ENCODE measurements at regions not wholly inside any gene's neighbourhood (a gene's known extent, or its start where the extent isn't known, plus 50 kb on each side); places are given as distances from the start of the nearest gene placed in this dataset.
A peak's percentile ranks its signal among the peaks of the same experiment; 100 is the strongest.
"Not testable (repeated sequence)": the region's sequence is repeated elsewhere in the genome, so short reads cannot be mapped to it uniquely, and the experiment has no call there.

DNA sequence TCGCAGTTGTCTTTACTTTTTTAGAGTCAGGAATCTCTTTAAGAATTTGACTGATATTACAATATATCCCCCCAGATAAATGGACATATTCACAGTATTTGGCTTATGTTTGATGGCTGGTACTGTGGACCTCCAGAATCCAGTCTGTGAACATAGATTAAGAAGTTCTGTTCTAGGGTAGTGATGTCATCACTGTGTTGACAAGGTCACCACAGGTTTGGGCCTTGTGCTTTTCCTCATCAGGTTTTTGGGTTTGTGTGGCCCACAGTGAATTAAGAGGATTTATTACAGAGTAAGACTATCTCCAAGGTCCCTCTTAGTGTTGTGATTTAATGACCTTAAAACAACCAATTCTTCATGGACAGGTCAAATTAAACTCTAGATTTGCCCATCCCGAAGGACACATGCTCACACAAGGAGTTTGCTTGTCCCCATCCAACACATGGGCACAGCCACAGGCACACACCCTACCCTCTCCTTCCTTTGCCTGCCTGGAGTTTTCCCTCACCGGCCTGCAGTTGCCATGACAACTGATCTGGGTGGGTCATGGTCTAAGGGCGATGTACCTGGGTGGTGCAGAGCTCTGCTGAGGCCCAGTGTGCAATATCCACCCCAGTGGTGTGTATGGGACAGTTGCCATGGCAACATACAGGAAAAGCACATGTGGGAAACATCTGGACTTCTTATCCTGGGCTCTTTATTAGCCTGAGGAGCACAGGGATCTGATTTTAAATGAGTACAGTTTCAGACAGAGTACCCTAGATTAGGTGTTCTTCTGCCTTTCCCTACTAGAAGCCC, 98.6 kb downstream of the NAV1 start:
- DNase-seq: no peak

DNA sequence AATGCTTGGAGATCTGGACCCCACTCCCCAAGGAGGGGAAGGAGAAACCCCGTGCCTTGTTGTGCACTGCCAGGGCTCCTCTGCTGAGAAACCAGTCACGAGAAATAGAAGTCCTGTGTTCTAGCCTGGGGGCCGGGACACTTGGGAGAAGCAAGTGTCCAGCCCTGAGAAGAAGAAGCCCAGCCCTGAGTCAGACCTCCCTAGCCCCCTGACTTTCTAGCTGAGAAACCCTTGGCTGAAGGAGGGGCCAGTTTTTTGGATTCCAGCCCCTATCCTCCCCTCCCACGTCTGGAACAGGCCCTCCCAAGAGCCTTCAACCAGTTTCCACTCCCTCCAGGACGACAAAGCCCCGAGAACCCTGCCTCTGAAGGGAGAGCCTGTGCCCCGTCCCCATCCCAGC, 100.5 kb downstream of the NAV1 start:
- DNase-seq: no peak

DNA sequence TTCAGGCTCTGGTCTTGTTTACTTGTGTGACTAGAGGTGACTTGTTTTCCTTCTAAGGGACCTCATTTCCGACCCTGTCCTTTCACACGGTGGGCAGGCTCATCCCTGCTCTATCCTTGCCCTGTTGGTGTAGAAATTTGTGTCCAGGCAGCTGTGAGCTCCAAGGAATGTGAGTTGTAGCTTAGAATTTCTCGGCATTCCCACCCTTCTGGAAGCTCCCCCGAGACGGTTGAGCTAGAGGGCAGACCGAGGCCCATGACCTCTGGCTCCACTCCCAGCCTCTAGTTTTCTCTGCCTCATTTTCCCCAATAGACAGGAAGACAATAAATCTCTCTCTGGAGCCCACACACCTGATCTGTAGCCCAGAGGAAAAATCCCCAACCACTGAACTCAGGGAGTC, 100.9 kb downstream of the NAV1 start:
- no peak for DNase-seq

DNA sequence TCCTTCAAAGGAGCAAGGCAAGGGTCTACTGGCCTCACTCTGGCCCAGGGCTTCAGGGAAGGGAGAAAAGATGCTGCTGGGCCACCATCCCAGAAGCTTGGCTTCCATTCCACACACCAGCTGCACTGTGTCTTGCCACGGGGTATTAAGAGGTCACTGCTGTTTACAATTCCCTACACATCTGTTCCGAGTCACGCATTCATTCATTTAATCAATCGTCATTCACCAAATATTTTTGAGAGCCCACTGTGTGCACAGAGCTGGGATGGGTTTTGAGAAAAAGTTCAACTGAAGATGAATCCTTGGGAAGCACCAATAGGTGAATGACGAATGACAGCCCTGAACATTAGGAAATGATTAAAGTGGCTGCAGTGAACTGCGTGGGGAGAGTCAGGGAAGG, 101.7 kb downstream of the NAV1 start:
- DNase-seq: peak; percentile 80 to 81

DNA sequence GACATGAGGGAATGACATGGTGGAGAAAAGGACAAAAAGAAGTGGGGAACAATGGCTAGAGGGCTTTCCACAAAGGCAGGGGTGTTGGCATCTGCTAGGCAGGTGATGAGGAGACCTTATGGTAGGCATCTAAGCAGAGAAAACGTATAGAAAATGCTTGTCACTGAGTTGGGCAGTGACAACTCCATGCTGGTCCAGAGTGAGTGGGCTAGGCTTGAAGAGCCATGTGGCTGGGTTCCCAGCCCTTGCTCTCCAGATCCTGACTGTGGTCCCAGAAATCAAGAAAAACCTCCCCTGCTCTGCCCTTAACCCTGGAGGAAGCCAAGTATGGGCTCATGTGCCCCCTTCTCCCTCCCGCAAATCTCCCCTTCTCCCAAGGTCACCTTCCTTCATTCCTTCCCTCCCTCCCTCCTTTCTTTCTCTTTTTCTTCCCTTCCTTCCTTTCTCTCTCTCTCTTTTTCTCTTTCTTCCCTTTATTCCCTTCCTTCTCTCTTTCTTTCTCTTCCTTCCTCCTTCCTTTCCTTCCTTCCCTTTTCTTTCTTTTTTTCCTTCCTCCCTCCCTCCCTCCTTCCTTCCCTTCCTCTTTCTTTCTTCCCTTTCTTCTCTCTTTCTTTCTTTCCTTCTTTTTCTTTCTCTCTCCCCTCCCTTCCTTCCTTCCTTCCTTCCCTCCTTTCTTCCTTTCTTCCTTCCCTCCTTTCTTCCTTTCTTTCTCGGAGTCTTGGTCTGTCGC, 102.8 kb downstream of the NAV1 start:
- no peak for DNase-seq

- DNase-seq: no peak
Observed at GRCh38 chr1:201643835-201644104, 104.8 kb downstream of the NAV1 start.

DNA sequence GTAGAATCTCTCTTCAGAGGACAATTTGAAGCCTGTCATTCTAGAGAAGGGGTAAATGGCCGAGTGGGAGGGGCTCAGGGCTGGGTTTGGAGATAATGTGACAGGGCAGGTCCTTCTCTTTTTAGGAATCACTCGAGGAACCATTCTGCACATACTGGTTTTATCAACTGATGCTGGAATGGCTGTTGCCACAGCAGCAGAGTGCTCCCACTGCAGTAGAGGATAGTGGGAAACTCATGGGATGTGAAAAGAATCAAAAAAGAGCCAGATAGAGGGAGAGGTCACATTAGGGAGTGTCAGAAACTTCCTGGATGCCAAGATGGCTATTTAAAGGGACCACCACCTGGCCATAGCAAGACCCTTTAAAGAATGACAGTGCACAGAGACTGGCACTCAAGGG, 105.3 kb downstream of the NAV1 start:
- no peak for DNase-seq

GRCh38 chr1:201645000-201645399, 106.1 kb downstream of the NAV1 start:
- DNase-seq: not testable (repeated sequence)

- no peak for DNase-seq
Observed at GRCh38 chr1:201645956-201646355, 107.0 kb downstream of the NAV1 start.

- DNase-seq: no peak
Observed at GRCh38 chr1:201646411-201647022, 107.6 kb downstream of the NAV1 start.

GRCh38 chr1:201647094-201647493, 108.2 kb downstream of the NAV1 start:
- no peak for DNase-seq

GRCh38 chr1:201647722-201648065, 108.8 kb downstream of the NAV1 start:
- no peak for DNase-seq

GRCh38 chr1:201648066-201648906, 109.4 kb downstream of the NAV1 start:
- peak; percentile 33 to 49 for DNase-seq

- DNase-seq: peak in 1 of 2 donors; percentile 18
Observed at GRCh38 chr1:201648907-201649721, 110.2 kb downstream of the NAV1 start.

GRCh38 chr1:201649761-201650622, 111.1 kb downstream of the NAV1 start:
- DNase-seq: peak; percentile 80 to 84

GRCh38 chr1:201650623-201650933, 111.7 kb downstream of the NAV1 start:
- DNase-seq: no peak

DNA sequence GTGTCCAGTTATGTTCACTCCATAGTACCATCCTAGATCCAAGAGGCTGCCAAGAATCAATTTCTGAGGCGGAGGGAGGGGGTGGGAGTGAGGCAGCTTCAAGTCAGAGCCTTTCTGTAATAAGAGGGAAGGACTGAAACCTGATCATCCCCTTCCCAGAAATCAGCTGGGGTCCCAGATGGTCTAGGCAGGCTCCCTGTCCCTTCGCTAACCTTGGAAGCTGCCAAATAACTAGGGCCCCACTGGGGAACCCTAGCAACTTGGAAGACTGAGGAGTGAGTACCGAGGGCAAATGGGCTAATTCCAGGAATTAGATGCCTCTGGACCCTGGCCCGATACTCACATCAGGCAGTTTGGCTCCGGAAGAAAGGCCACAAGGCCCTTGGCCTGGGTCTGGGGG, 113.3 kb downstream of the NAV1 start:
- DNase-seq: no peak

- no peak for DNase-seq
Observed at GRCh38 chr1:201653233-201653632, 114.3 kb downstream of the NAV1 start.

DNA sequence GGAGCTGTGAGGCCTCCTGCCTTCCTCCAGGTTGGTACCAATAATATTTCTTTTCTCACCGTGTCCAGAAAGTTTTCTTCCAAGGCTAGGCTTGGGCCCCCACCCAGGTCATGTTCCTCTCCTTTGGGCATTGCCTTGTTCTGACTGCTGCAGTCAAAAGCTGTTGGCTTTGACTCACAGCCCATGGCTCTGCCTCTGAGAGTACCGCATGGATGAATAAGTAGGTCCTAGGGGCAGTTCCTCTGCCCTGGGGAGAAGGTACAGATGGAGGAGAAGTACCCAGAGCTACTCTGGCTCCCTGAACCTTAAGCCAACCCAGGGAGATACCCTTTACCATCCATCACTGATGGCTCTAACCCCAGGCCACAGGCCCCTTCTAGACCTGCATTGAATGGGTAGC, 115.0 kb downstream of the NAV1 start:
- no peak for DNase-seq

GRCh38 chr1:201655243-201655642, 116.3 kb downstream of the NAV1 start:
- DNase-seq: peak in 1 of 2 donors; percentile 28

DNA sequence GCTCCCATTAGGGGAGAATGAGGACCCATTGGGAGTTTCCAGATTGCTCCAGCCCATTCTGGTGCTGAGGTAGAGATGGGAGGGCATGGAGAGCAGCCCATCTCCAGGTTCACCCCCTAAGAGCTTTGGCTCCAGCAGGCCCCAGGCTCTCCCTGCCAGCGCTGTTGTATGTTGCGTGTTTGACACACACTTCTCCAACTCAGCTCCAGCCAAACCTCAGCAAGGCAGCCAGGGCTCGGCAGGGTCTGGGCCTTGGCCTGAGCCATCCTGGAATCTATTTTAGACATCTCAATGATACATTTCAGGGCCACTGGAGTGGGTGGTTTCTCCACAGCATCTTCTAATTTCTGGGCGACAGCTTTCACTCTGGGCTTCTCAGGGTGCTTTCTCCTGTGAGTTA, 117.0 kb downstream of the NAV1 start:
- no peak for DNase-seq
